GM10248 (cell line): ENCODE measurements at regions not wholly inside any gene's neighbourhood (a gene's known extent, or its start where the extent isn't known, plus 50 kb on each side); places are given as distances from the start of the nearest gene placed in this dataset.

ENCODE experiments used
- CTCF ChIA-PET: fragments of 300-600 bp; sonication (Branson Sonifier 250); formaldehyde crosslinking; extraction: SDS; loops from one replicate; lab custom pipeline; 2021; ENCODE audit warnings: antibody characterized with exemption; lab: Yijun Ruan, JAX
- POLR2A ChIA-PET: fragments of 350-650 bp; sonication (Branson Sonifier 250); formaldehyde crosslinking; extraction: SDS; loops from one replicate; lab custom pipeline; 2020; ENCODE audit warnings: antibody characterized with exemption; lab: Yijun Ruan, JAX
- DNase-seq: peaks from one replicate; pipeline ENCODE4 v3.0.0; 2012; ENCODE audit errors: extremely low spot score
- TF ChIP-seq, protein P1 (sequence below): IDR thresholded peaks from 2 replicates; pipeline ENCODE4 v1.5.1; 2012; ENCODE audit warnings: mild to moderate bottlenecking, low read depth; ENCODE audit errors: extremely low read depth, missing control alignments, control extremely low read depth

DNA sequence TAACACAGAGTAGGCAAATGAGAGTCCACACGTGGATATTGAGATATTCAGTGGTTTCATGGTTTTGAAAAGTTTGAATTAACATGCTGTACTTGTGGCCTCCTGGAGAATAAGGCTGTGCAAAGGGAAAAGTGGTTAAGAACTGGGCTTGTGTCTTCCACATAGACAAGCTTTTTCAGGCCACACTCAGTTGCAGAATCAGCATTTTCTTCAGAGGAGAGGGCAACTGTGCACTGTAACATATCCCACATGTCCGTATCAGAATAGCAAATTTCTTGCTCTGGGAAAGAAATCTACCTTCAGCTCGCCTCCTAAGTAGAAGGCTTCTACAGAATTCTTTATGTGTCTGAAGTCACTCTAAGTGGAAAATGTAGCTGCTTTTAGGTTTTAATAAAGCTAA is 84.9 kb downstream of the ZC3H11B start:
- TF ChIP-seq, protein P1, sequence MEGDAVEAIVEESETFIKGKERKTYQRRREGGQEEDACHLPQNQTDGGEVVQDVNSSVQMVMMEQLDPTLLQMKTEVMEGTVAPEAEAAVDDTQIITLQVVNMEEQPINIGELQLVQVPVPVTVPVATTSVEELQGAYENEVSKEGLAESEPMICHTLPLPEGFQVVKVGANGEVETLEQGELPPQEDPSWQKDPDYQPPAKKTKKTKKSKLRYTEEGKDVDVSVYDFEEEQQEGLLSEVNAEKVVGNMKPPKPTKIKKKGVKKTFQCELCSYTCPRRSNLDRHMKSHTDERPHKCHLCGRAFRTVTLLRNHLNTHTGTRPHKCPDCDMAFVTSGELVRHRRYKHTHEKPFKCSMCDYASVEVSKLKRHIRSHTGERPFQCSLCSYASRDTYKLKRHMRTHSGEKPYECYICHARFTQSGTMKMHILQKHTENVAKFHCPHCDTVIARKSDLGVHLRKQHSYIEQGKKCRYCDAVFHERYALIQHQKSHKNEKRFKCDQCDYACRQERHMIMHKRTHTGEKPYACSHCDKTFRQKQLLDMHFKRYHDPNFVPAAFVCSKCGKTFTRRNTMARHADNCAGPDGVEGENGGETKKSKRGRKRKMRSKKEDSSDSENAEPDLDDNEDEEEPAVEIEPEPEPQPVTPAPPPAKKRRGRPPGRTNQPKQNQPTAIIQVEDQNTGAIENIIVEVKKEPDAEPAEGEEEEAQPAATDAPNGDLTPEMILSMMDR = no peak
- no peak for DNase-seq
- ChIA-PET POLR2A (interaction anchor here (0.6 kb wide), 1 partner anchor 102 kb away, joined by 3 read pairs; no protein-coding TSS in a partner anchor), CTCF (interaction anchor here (1.0 to 3.0 kb wide), 4 partner anchors 11 to 75 kb away, joined by 3 to 15 read pairs (median 8); no protein-coding TSS in a partner anchor)

DNA sequence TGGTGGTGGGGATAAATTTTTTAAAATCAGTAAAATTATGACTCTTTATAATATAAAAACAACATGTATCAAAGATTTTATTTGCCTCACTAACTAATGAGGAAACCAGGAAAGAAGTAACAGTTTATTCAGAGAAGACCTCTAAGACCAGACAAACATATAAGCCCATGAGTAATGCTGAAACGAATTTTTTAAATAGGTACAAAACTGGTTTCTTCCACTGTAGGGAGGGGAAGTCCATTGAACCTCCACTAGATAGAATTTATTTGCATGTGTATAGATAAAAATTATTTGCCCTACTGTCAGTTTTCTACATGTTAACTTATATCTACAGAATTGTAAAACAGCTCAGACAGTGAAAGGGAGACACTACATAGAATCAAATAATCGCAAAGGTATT is 86.8 kb downstream of the ZC3H11B start:
- ChIA-PET CTCF (interaction anchor here (0.6 to 1.4 kb wide), 2 partner anchors 11 to 22 kb away, joined by 3 to 5 read pairs; no protein-coding TSS in a partner anchor), POLR2A (no interaction called here)
- TF ChIP-seq, protein P1 = no peak
- no peak for DNase-seq

DNA sequence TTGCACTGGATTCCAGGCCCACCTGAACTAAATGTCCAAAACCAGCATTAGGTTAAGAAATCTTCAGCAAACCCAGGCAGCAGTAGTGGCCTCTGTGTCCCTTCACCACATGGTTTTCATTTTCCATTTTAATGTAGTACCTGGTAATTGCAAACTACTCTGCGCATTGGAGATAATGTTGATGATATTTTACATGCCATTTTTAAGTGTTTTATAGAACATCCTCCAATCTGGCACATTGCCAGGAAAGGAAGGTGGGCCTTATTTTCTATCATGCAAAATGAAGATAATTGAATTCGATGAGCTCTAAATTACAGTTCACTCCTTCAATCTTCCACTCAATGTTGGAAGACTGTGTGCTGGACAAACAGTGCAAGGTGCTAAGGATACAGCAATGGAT is 89.5 kb downstream of the ZC3H11B start:
- no peak for DNase-seq
- TF ChIP-seq, protein P1 = no peak
- ChIA-PET POLR2A (no interaction called here), CTCF (interaction anchor here (0.8 to 1.3 kb wide), 4 partner anchors 8 to 16 kb away, joined by 3 to 5 read pairs (median 4); no protein-coding TSS in a partner anchor)

DNA sequence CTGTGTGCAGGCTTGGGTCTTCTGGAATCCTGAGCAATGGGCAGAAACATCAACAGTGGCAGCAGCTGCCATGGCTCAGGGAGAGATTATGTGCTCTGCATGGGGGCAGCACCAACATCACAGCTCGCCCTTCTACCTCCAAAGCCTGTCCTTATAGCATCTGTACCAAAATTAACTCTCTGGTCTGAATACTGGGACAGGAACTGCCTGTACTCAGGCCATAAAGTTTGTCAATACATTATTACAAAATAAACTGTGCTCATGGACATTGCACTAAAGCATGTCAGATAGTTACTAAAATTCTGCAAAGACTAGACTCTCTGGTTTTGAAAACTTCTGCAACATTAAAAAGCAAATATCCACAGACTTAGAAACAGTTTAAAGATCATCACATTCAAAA is 91.6 kb downstream of the ZC3H11B start:
- TF ChIP-seq, protein P1 = no peak
- no peak for DNase-seq
- CTCF ChIA-PET = interaction anchor here (1.3 to 1.6 kb wide), 2 partner anchors 13 to 30 kb away, joined by 3 read pairs; no protein-coding TSS in a partner anchor
- POLR2A ChIA-PET = no interaction called here

DNA sequence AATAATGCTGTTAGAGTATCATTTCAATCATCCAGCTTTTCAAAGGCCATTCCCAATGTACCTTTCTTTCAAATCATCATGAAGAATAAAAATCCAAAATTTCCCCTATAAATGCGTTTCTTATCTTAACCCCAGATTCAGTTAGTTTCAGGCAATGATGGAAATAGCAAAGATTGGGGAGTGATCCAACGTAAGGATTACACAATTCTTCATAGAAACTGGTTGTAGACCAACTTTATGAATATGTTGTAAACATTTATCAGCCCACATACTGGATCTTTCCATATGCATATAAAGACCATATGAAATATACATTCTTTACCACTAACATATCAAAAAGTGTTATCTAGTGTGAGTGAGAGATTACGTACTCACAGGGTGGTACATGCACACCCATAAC is 92.7 kb downstream of the ZC3H11B start:
- ChIA-PET POLR2A (no interaction called here), CTCF (interaction anchor here (1.4 to 1.6 kb wide), 2 partner anchors 9 to 31 kb away, joined by 3 read pairs; no protein-coding TSS in a partner anchor)
- TF ChIP-seq, protein P1 = no peak
- DNase-seq = no peak

DNA sequence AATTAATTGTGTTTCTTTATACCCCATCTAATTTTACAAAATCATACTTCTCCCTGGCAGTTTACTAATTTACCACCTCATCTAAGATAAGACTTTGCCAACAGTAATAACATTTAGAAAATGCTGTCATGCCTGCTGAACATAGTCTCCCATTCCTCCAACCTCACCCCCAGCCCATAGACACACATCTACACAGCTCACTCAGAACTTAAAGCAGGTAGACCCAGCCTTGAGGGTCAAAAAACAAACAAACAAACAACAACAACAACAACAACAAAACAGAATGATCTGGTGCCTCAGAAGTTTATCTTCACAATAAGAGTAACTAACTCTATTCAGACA is 94.0 kb downstream of the ZC3H11B start:
- TF ChIP-seq, protein P1 = no peak
- no peak for DNase-seq
- POLR2A ChIA-PET = no interaction called here
- CTCF ChIA-PET = interaction anchor here (1.0 kb wide), 1 partner anchor 15 kb away, joined by 3 read pairs; no protein-coding TSS in a partner anchor
